ENCODE measurements at regions not wholly inside any gene's neighbourhood (a gene's known extent, or its start where the extent isn't known, plus 50 kb on each side); places are given as distances from the start of the nearest gene placed in this dataset.

DNA sequence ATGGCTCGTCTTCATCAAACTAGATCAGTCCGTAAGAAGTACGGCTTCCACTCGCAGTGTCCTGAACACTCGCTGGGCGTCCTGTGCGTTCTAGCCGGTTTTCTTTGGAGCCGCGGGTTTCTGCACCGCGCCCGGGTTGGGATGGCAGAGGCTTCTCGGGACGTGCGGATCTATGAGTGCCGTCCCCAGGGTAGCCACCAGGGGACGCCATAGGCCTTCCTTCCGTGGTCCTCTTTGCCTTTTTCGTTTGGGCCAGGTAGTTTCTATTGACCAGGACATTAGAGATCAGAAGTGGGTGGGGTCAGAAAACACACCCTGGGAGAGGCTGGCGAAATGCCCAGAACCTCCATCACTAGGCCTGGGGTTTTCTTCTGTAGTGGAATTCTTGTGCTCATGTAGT is 273.8 kb downstream of the FAM72C start:
- TF ChIP-seq, protein P1, sequence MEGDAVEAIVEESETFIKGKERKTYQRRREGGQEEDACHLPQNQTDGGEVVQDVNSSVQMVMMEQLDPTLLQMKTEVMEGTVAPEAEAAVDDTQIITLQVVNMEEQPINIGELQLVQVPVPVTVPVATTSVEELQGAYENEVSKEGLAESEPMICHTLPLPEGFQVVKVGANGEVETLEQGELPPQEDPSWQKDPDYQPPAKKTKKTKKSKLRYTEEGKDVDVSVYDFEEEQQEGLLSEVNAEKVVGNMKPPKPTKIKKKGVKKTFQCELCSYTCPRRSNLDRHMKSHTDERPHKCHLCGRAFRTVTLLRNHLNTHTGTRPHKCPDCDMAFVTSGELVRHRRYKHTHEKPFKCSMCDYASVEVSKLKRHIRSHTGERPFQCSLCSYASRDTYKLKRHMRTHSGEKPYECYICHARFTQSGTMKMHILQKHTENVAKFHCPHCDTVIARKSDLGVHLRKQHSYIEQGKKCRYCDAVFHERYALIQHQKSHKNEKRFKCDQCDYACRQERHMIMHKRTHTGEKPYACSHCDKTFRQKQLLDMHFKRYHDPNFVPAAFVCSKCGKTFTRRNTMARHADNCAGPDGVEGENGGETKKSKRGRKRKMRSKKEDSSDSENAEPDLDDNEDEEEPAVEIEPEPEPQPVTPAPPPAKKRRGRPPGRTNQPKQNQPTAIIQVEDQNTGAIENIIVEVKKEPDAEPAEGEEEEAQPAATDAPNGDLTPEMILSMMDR (IDR thresholded peaks at IDR 0.05; ENCODE audit: insufficient read depth, low read length, poor library complexity, severe bottlenecking) = peak; percentile 75
- DNase-seq (ENCODE audit: extremely low read depth, insufficient read length) = peak; percentile 28
- no peaks in the 10 kb centered on the region; the same call in 1 of the 2 replicates for H3K27me3 ChIP-seq (replicated peaks; ENCODE audit: control insufficient read depth, insufficient read depth, low read length)
- no peaks in the 10 kb centered on the region for H3K36me3 ChIP-seq (ENCODE audit: control insufficient read depth, insufficient read depth, low read length)
- no peak overlapping the region for H3K4me3 ChIP-seq (replicated peaks; ENCODE audit: low read depth, low read length)

DNA sequence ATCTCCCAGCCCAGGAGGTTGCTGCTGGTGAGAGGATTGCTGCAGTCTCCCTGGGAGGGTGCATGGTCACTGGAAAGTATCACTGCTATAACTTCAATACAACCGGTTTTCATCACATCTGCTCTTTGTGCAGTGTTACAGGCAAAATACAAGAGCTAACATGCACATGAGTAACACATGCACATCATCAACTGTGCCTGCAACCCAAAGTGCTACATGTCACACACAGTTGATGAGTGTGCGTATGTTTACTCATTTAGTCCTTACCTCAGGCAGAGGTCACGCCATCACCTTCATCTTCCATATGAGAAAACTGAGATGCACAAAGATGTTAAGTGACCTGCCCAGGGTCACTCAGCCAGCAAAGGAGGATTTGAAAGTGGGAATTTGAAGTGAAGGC is 277.7 kb downstream of the FAM72C start:
- no peaks in the 10 kb centered on the region; the same call in 1 of the 2 replicates for H3K27me3 ChIP-seq (replicated peaks; ENCODE audit: control insufficient read depth, insufficient read depth, low read length)
- DNase-seq (ENCODE audit: extremely low read depth, insufficient read length) = no peak
- TF ChIP-seq, protein P1 (IDR thresholded peaks at IDR 0.05; ENCODE audit: insufficient read depth, low read length, poor library complexity, severe bottlenecking) = no peak
- no peaks in the 10 kb centered on the region for H3K36me3 ChIP-seq (ENCODE audit: control insufficient read depth, insufficient read depth, low read length)
- H3K4me3 ChIP-seq (replicated peaks; ENCODE audit: low read depth, low read length) = no peak overlapping the region

DNA sequence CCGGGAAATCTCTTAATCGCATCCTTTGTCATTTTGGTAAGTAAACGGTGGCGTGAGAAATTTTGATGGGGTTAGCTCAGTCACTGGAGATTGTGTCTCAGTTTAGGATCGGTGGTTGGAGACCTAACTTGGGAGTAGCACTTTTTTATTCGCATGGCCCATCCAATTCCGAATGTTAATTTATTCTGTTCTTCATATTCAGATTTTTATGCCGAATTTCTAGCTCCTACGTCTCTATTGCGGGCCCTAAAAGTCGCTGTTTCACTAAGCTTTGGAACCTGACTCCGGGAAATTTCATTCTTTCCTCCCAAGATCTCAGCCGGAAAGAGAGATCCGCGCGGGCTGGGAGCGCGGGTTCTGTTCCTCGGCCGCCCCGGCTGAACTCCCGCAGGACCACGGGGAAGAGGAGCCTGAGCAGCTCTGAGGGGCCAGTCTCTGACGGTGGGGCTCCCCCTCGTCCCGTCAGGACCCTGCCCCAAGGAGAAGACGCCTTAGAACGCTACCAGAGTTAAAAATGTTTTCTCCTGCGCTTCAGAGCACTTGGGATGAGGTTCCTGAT is 279.7 kb downstream of the FAM72C start:
- DNase-seq (ENCODE audit: extremely low read depth, insufficient read length) = no peak
- Histone ChIP-seq H3K4me3 (replicated peaks; ENCODE audit: low read depth, low read length) (no peak overlapping the region), H3K36me3 (ENCODE audit: control insufficient read depth, insufficient read depth, low read length) (no peaks in the 10 kb centered on the region), H3K27me3 (replicated peaks; ENCODE audit: control insufficient read depth, insufficient read depth, low read length) (no peaks in the 10 kb centered on the region; the same call in none of the 2 replicates)
- TF ChIP-seq, protein P1 (IDR thresholded peaks at IDR 0.05; ENCODE audit: insufficient read depth, low read length, poor library complexity, severe bottlenecking) = no peak

DNA sequence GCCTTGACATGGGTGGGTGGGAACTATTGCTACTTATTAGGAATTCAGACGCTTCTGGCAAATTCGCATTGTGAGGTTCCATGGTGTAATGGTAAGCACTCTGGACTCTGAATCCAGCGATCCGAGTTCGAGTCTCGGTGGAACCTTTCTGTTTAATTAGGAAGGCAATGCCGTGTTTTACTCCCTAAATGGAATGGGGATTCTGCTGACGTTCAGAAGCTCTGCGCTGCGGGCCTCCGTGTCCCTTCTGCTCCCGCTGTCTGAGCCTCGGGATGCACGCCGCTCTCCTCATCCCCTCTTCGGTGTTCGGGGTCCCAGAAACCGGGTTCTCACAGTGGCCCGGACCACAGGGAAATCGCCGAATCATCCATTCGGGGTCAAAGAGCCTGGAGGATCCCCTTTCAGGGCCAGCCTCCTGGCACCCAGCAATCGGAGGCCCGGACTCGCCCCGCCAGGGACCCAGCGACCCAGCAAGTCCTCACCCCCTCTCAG is 280.3 kb downstream of the FAM72C start:
- H3K27me3 ChIP-seq (replicated peaks; ENCODE audit: control insufficient read depth, insufficient read depth, low read length) = no peaks in the 10 kb centered on the region; the same call in none of the 2 replicates
- peak; percentile 26 for DNase-seq (ENCODE audit: extremely low read depth, insufficient read length)
- H3K4me3 ChIP-seq (replicated peaks; ENCODE audit: low read depth, low read length) = no peak overlapping the region
- TF ChIP-seq, protein P1 (IDR thresholded peaks at IDR 0.05; ENCODE audit: insufficient read depth, low read length, poor library complexity, severe bottlenecking) = no peak
- H3K36me3 ChIP-seq (ENCODE audit: control insufficient read depth, insufficient read depth, low read length) = no peaks in the 10 kb centered on the region

DNA sequence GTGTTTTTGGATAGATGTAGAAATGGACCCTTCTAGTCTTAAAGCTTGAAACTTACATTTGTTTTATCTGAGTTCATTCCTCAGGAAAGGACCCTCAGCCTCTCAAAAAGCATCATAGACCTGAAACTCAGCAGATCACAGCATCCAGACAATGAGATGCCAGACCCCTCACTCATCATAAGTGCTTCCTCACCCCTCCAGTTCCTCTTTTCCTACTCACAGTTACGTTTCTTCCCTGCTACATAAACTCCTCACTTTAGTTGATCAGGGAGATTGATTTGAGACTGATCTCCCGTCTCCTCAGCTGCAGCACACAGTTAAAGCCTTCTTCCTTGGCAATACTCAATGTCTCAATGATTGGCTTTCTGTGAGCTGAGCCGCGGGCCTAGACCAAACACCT is 282.0 kb downstream of the FAM72C start:
- H3K36me3 ChIP-seq (ENCODE audit: control insufficient read depth, insufficient read depth, low read length) = no peaks in the 10 kb centered on the region
- no peaks in the 10 kb centered on the region; the same call in none of the 2 replicates for H3K27me3 ChIP-seq (replicated peaks; ENCODE audit: control insufficient read depth, insufficient read depth, low read length)
- H3K4me3 ChIP-seq (replicated peaks; ENCODE audit: low read depth, low read length) = no peak overlapping the region
- no peak for DNase-seq (ENCODE audit: extremely low read depth, insufficient read length)
- TF ChIP-seq, protein P1 (IDR thresholded peaks at IDR 0.05; ENCODE audit: insufficient read depth, low read length, poor library complexity, severe bottlenecking) = no peak
